ENCODE measurements at regions not wholly inside any gene's neighbourhood (a gene's known extent, or its start where the extent isn't known, plus 50 kb on each side); places are given as distances from the start of the nearest gene placed in this dataset.
A peak's percentile ranks its signal among the peaks of the same experiment; 100 is the strongest.

- intact Hi-C loops (cut with micrococcal nuclease; ENCODE audit: unreplicated experiment) (loop anchor here (2.0 kb wide), 1 partner anchor 378 kb away; no protein-coding TSS in a partner anchor), in situ Hi-C loops (cut with HindIII; ENCODE audit: low pct_unique_long_range_greater_than_20kb, low sequenced_read_pairs) (no loop called here)
- BruUV-seq (replicated peaks): no TSS peak
- Histone ChIP-seq H3K4me1 (ENCODE audit: control insufficient read depth, insufficient read depth, low read length) (no peaks in the 10 kb centered on the region), H3K27ac (ENCODE audit: low read length) (no peak overlapping the region), H3K36me3 (ENCODE audit: control insufficient read depth, insufficient read depth, low read length) (no peaks in the 10 kb centered on the region), H3K9me3 (ENCODE audit: control insufficient read depth, insufficient read depth, low read depth, low read length) (no peaks in the 10 kb centered on the region), H3K4me3 (ENCODE audit: low read depth in 2 of 2, low read length in 2 of 2) (no peak overlapping the region), H3K27me3 (ENCODE audit: control insufficient read depth, insufficient read depth, low read length) (no peaks in the 10 kb centered on the region)
- ATAC-seq (no peak), DNase-seq (ENCODE audit: low read depth, low spot score) (peak; percentile 35)
- no peak for TF ChIP-seq TCF7L2 (IDR thresholded peaks at IDR 0.05; ENCODE audit: low read depth, low read length)
- TF ChIP-seq, protein P1, sequence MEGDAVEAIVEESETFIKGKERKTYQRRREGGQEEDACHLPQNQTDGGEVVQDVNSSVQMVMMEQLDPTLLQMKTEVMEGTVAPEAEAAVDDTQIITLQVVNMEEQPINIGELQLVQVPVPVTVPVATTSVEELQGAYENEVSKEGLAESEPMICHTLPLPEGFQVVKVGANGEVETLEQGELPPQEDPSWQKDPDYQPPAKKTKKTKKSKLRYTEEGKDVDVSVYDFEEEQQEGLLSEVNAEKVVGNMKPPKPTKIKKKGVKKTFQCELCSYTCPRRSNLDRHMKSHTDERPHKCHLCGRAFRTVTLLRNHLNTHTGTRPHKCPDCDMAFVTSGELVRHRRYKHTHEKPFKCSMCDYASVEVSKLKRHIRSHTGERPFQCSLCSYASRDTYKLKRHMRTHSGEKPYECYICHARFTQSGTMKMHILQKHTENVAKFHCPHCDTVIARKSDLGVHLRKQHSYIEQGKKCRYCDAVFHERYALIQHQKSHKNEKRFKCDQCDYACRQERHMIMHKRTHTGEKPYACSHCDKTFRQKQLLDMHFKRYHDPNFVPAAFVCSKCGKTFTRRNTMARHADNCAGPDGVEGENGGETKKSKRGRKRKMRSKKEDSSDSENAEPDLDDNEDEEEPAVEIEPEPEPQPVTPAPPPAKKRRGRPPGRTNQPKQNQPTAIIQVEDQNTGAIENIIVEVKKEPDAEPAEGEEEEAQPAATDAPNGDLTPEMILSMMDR (IDR thresholded peaks at IDR 0.05): peak; percentile 60; the same call in 1 of the 2 replicates
- ChIA-PET CTCF (interaction anchor here (0.5 kb wide), 1 partner anchor 377 kb away, joined by 4 read pairs; no protein-coding TSS in a partner anchor), POLR2A (no interaction called here)
These were observed 373.0 kb upstream of the RASGEF1B start for GRCh38 chr4:81844717-81845116.

DNA sequence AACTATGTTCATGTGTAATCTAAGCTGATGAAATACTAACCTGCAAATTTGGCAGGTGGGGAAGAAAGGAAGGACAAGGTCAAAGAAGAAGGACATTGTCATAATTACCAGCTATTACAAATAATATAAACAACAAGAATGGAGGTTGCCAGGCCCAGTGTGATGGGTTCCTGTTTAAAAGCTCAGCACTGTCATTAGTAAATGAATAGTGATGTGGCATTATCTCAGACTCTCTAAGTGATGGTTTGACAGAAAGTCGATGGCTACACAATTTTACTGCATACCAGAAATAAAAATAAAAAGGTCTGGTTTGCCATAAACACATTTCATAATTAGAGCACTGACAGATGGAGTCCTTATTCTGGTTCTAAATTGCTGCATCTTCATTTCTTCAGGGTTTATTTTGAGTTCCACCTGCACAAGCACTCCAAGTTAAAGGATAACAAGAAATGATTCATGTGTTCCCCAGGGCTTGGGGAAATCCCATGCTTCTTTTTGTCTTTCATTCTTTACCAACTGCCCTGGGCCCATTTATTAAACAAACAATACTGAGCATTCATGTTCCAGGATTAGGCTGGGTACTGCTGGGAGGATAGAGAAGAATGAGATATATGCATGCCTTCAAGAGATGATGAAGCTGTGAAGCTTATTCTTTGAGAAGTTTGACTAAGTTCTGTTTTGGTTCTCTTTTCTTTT is 367.8 kb upstream of the RASGEF1B start:
- ATAC-seq: no peak
- BruUV-seq (replicated peaks): no TSS peak
- POLR2A ChIA-PET: no interaction called here
- no peak overlapping the region for H3K27ac ChIP-seq (ENCODE audit: low read length)
- CTCF ChIA-PET: no interaction called here
- in situ Hi-C loops (cut with HindIII; ENCODE audit: low pct_unique_long_range_greater_than_20kb, low sequenced_read_pairs): no loop called here
- H3K36me3 ChIP-seq (ENCODE audit: control insufficient read depth, insufficient read depth, low read length): no peaks in the 10 kb centered on the region
- no peaks in the 10 kb centered on the region for H3K27me3 ChIP-seq (ENCODE audit: control insufficient read depth, insufficient read depth, low read length)
- no peaks in the 10 kb centered on the region for H3K9me3 ChIP-seq (ENCODE audit: control insufficient read depth, insufficient read depth, low read depth, low read length)
- H3K4me3 ChIP-seq (ENCODE audit: low read depth in 2 of 2, low read length in 2 of 2): no peak overlapping the region
- H3K4me1 ChIP-seq (ENCODE audit: control insufficient read depth, insufficient read depth, low read length): no peaks in the 10 kb centered on the region
- intact Hi-C loops (cut with micrococcal nuclease; ENCODE audit: unreplicated experiment): no loop called here
- TF ChIP-seq REST (IDR thresholded peaks at IDR 0.05; ENCODE audit: insufficient read depth in 1 of 2, low read depth in 2 of 2, low read length in 1 of 2) (no peak), SIN3A (IDR thresholded peaks at IDR 0.05; ENCODE audit: borderline replicate concordance, insufficient read depth, low read depth, low read length) (no peak), TCF7L2 (IDR thresholded peaks at IDR 0.05; ENCODE audit: low read depth, low read length) (no peak), POLR2AphosphoS5 (IDR thresholded peaks at IDR 0.05; ENCODE audit: low read depth, low read length) (no peak)
- TF ChIP-seq, protein P1 (IDR thresholded peaks at IDR 0.05): no peak
- DNase-seq (ENCODE audit: low read depth, low spot score): no peak

Measured in Panc1 (cell line).